ENCODE measurements at regions not wholly inside any gene's neighbourhood (a gene's known extent, or its start where the extent isn't known, plus 50 kb on each side); places are given as distances from the start of the nearest gene placed in this dataset.

GRCh38 chr14:65810322-65810721, 397.8 kb downstream of the FUT8 start:
- Histone ChIP-seq H4K20me1 (ENCODE audit: insufficient read depth) (no peaks in the 10 kb centered on the region), H3K27ac (ENCODE audit: low read depth in 2 of 2, low read length in 1 of 2) (no peak overlapping the region), H3K4me3 (ENCODE audit: low read depth in 2 of 2, low read length in 1 of 2) (no peak overlapping the region), H3K9me2 (no peaks in the 10 kb centered on the region), H3K79me2 (ENCODE audit: insufficient read depth) (no peaks in the 10 kb centered on the region), H2AFZ (ENCODE audit: low read depth) (no peak overlapping the region), H3K36me3 (replicated peaks in 1 of 2; ENCODE audit: control insufficient read depth in 1 of 2, insufficient read depth in 2 of 2, low read length in 1 of 2) (no peaks in the 10 kb centered on the region), H3K4me2 (no peak overlapping the region), H3F3A (replicated peaks; ENCODE audit: insufficient read depth) (no peaks in the 10 kb centered on the region), H3K9ac (no peak overlapping the region), H3K27me3 (ENCODE audit: insufficient read depth) (no peaks in the 10 kb centered on the region), H3K9me3 (no peaks in the 10 kb centered on the region; the same call in 1 of the 2 replicates), H3K4me1 (ENCODE audit: control insufficient read depth in 1 of 2, insufficient read depth in 2 of 2, low read depth in 1 of 2, low read length in 1 of 2) (no peaks in the 10 kb centered on the region)
- no peak for DNase-seq
- TF ChIP-seq MXI1 (IDR thresholded peaks at IDR 0.05; ENCODE audit: low read depth, low read length) (no peak), YY1 (IDR thresholded peaks at IDR 0.05; ENCODE audit: low read depth) (no peak), IRF3 (IDR thresholded peaks at IDR 0.05; ENCODE audit: low read depth, low read length) (no peak), SMC3 (IDR thresholded peaks at IDR 0.05; ENCODE audit: low read depth, low read length) (no peak), POLR2AphosphoS5 (IDR thresholded peaks at IDR 0.05; ENCODE audit: low read depth, low read length) (no peak), MAX (IDR thresholded peaks at IDR 0.05; ENCODE audit: low read depth) (no peak)
- TF ChIP-seq, protein P1, sequence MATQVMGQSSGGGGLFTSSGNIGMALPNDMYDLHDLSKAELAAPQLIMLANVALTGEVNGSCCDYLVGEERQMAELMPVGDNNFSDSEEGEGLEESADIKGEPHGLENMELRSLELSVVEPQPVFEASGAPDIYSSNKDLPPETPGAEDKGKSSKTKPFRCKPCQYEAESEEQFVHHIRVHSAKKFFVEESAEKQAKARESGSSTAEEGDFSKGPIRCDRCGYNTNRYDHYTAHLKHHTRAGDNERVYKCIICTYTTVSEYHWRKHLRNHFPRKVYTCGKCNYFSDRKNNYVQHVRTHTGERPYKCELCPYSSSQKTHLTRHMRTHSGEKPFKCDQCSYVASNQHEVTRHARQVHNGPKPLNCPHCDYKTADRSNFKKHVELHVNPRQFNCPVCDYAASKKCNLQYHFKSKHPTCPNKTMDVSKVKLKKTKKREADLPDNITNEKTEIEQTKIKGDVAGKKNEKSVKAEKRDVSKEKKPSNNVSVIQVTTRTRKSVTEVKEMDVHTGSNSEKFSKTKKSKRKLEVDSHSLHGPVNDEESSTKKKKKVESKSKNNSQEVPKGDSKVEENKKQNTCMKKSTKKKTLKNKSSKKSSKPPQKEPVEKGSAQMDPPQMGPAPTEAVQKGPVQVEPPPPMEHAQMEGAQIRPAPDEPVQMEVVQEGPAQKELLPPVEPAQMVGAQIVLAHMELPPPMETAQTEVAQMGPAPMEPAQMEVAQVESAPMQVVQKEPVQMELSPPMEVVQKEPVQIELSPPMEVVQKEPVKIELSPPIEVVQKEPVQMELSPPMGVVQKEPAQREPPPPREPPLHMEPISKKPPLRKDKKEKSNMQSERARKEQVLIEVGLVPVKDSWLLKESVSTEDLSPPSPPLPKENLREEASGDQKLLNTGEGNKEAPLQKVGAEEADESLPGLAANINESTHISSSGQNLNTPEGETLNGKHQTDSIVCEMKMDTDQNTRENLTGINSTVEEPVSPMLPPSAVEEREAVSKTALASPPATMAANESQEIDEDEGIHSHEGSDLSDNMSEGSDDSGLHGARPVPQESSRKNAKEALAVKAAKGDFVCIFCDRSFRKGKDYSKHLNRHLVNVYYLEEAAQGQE (IDR thresholded peaks at IDR 0.05; ENCODE audit: low read depth, low read length): no peak
- ChIA-PET POLR2A (no interaction called here), CTCF (interaction anchor here (0.6 to 4.4 kb wide), 3 partner anchors 9 to 81 kb away, joined by 3 to 30 read pairs (median 8); no protein-coding TSS in a partner anchor)
- WGBS (ENCODE audit: low lambda C conversion rate): 55% methylated on average over 1 of the region's 1 CpG

GRCh38 chr14:65813760-65814384, 401.3 kb downstream of the FUT8 start:
- H3K4me2 ChIP-seq: no peak overlapping the region
- H3K4me3 ChIP-seq (ENCODE audit: low read depth in 2 of 2, low read length in 1 of 2): no peak overlapping the region
- 53% methylated on average over 3 of the region's 3 CpGs for WGBS (ENCODE audit: low lambda C conversion rate)
- H3K9me3 ChIP-seq: no peaks in the 10 kb centered on the region
- H3K27me3 ChIP-seq (ENCODE audit: insufficient read depth): no peaks in the 10 kb centered on the region
- H4K20me1 ChIP-seq (ENCODE audit: insufficient read depth): no peaks in the 10 kb centered on the region
- ChIA-PET POLR2A (no interaction called here), CTCF (interaction anchor here (1.5 to 2.0 kb wide), 2 partner anchors 399 to 650 kb away, joined by 5 to 7 read pairs; no protein-coding TSS in a partner anchor)
- H3K9me2 ChIP-seq: no peaks in the 10 kb centered on the region
- H2AFZ ChIP-seq (ENCODE audit: low read depth): no peak overlapping the region
- H3K9ac ChIP-seq: no peak overlapping the region
- H3K27ac ChIP-seq (ENCODE audit: low read depth in 2 of 2, low read length in 1 of 2): no peak overlapping the region
- H3K4me1 ChIP-seq (ENCODE audit: control insufficient read depth in 1 of 2, insufficient read depth in 2 of 2, low read depth in 1 of 2, low read length in 1 of 2): no peaks in the 10 kb centered on the region
- H3F3A ChIP-seq (replicated peaks; ENCODE audit: insufficient read depth): no peaks in the 10 kb centered on the region
- H3K79me2 ChIP-seq (ENCODE audit: insufficient read depth): no peaks in the 10 kb centered on the region
- H3K36me3 ChIP-seq (replicated peaks in 1 of 2; ENCODE audit: control insufficient read depth in 1 of 2, insufficient read depth in 2 of 2, low read length in 1 of 2): no peaks in the 10 kb centered on the region
- DNase-seq: no peak
- no peak for TF ChIP-seq TEAD4 (IDR thresholded peaks at IDR 0.05; ENCODE audit: borderline replicate concordance, insufficient read depth)
- no peak for TF ChIP-seq CHD2 (IDR thresholded peaks at IDR 0.05; ENCODE audit: low read length, partially characterized antibody)
- TF ChIP-seq IRF3 (IDR thresholded peaks at IDR 0.05; ENCODE audit: low read depth, low read length): no peak
- TF ChIP-seq JUND (IDR thresholded peaks at IDR 0.05): no peak
- no peak for TF ChIP-seq SMC3 (IDR thresholded peaks at IDR 0.05; ENCODE audit: low read depth, low read length)
- no peak for TF ChIP-seq MEF2A (IDR thresholded peaks at IDR 0.05; ENCODE audit: borderline replicate concordance, low read depth)
- no peak for TF ChIP-seq USF1 (IDR thresholded peaks at IDR 0.05; ENCODE audit: borderline replicate concordance, low read depth)
- no peak for TF ChIP-seq ELF1 (IDR thresholded peaks at IDR 0.05)
- TF ChIP-seq RCOR1 (IDR thresholded peaks at IDR 0.05; ENCODE audit: low read length): no peak
- no peak for TF ChIP-seq RXRA (IDR thresholded peaks at IDR 0.05; ENCODE audit: borderline replicate concordance, low read depth)
- TF ChIP-seq, protein P1 (IDR thresholded peaks at IDR 0.05; ENCODE audit: low read depth, low read length): no peak

Data from SK-N-SH (cell line).